CD14-positive monocyte (primary cell): ENCODE measurements at regions not wholly inside any gene's neighbourhood (a gene's known extent, or its start where the extent isn't known, plus 50 kb on each side); places are given as distances from the start of the nearest gene placed in this dataset.

Experiments
- DNase-seq, 3 donors: peaks; one replicate each; pipeline ENCODE4 v3.0.0-alpha.2; 2011 to 2022
- H2AFZ ChIP-seq: 2 replicates; pipeline ENCODE4 v1.6.0; 2012; ENCODE audit warnings: mild to moderate bottlenecking, low read depth, low read length, inconsistent platforms; ENCODE audit not compliant: insufficient read depth, poor library complexity, severe bottlenecking
- H3K27ac ChIP-seq, 2 donors: 1 replicate in 1 of 2; 2 replicates in 1 of 2; pipeline ENCODE4 v1.5.1; 2012 to 2013; ENCODE audit warnings: low read length in 2 of 2, control low read depth in 1 of 2, inconsistent platforms in 1 of 2, low read depth in 1 of 2, mild to moderate bottlenecking in 1 of 2
- H3K27me3 ChIP-seq, 2 donors: one replicate each; pipeline versions ENCODE4 v1.6.0 to v1.6.1; 2011 to 2013; ENCODE audit warnings: low read length in 2 of 2; ENCODE audit not compliant: control insufficient read depth in 2 of 2, insufficient read depth in 2 of 2
- H3K36me3 ChIP-seq, 2 donors: replicated peaks in 1 of 2; 1 replicate in 1 of 2; 2 replicates in 1 of 2; pipeline versions ENCODE4 v1.5.1 to v1.6.1; 2012 to 2013; ENCODE audit warnings: low read length in 2 of 2, control low read depth in 1 of 2, inconsistent platforms in 1 of 2, mild to moderate bottlenecking in 1 of 2; ENCODE audit not compliant: insufficient read depth in 2 of 2, control insufficient read depth in 1 of 2
- H3K4me1 ChIP-seq, 2 donors: 1 replicate in 1 of 2; 2 replicates in 1 of 2; pipeline versions ENCODE4 v1.5.1 to v1.6.1; 2012 to 2013; ENCODE audit warnings: low read length in 2 of 2, control low read depth in 1 of 2, inconsistent platforms in 1 of 2, mild to moderate bottlenecking in 1 of 2, moderate library complexity in 1 of 2; ENCODE audit not compliant: insufficient read depth in 2 of 2, control insufficient read depth in 1 of 2
- H3K4me2 ChIP-seq: replicated peaks from 2 replicates; pipeline ENCODE3; 2012; ENCODE audit warnings: low read length, moderate library complexity, mild to moderate bottlenecking; ENCODE audit not compliant: poor library complexity, severe bottlenecking; ENCODE audit errors: extremely low read depth
- H3K4me3 ChIP-seq, 3 experiments: fragments of 200-600 bp in 1 of 3; sonication (generic) in 1 of 3; replicated peaks in 1 of 3; 1 replicate in 2 of 3; 2 replicates in 1 of 3; pipeline ENCODE4 v1.5.1; 2011 to 2013; ENCODE audit warnings: low read length in 3 of 3, mild to moderate bottlenecking in 3 of 3, control low read depth in 2 of 3, low read depth in 2 of 3, inconsistent platforms in 1 of 3, moderate library complexity in 1 of 3
- H3K79me2 ChIP-seq: 2 replicates; pipeline ENCODE4 v1.6.0; 2012; ENCODE audit warnings: mild to moderate bottlenecking, control low read depth, inconsistent platforms, low read length, moderate library complexity; ENCODE audit not compliant: insufficient read depth
- H3K9ac ChIP-seq: 2 replicates; pipeline ENCODE4 v1.6.0; 2017; ENCODE audit warnings: low read length, mild to moderate bottlenecking; ENCODE audit not compliant: insufficient read depth, poor library complexity, severe bottlenecking
- H3K9me3 ChIP-seq, 2 donors: replicated peaks in 1 of 2; 1 replicate in 1 of 2; 2 replicates in 1 of 2; pipeline versions ENCODE4 v1.5.1 to v1.6.1; 2012 to 2013; ENCODE audit warnings: low read length in 2 of 2, control low read depth in 1 of 2; ENCODE audit not compliant: control insufficient read depth in 1 of 2, insufficient read depth in 1 of 2
- H4K20me1 ChIP-seq: 2 replicates; pipeline ENCODE4 v1.6.0; 2012; ENCODE audit warnings: mild to moderate bottlenecking, low read length, control low read depth, moderate library complexity; ENCODE audit not compliant: insufficient read depth
- H3K27ac Mint-ChIP-seq, 7 donors: one replicate each; pipeline ENCODE4 v1.8.0; 2020; ENCODE audit warnings: mild to moderate bottlenecking in 7 of 7, mixed read lengths in 7 of 7, moderate library complexity in 6 of 7, inconsistent platforms in 2 of 7
- H3K27me3 Mint-ChIP-seq, 3 donors: one replicate each; pipeline ENCODE4 v1.8.0; 2021 to 2022; ENCODE audit warnings: low read depth in 3 of 3, mild to moderate bottlenecking in 3 of 3, mixed read lengths in 3 of 3, moderate library complexity in 3 of 3, inconsistent platforms in 1 of 3
- H3K36me3 Mint-ChIP-seq, 2 donors: one replicate each; pipeline ENCODE4 v1.8.0; 2020; ENCODE audit warnings: mixed read lengths in 2 of 2, inconsistent platforms in 1 of 2, mild to moderate bottlenecking in 1 of 2
- H3K4me1 Mint-ChIP-seq: one replicate; pipeline ENCODE4 v1.8.0; 2020; ENCODE audit warnings: mild to moderate bottlenecking, mixed read lengths
- H3K4me3 Mint-ChIP-seq, 2 donors: one replicate each; pipeline ENCODE4 v1.8.0; 2020; ENCODE audit warnings: mild to moderate bottlenecking in 2 of 2, mixed read lengths in 2 of 2, moderate library complexity in 1 of 2
- H3K9me3 Mint-ChIP-seq, 7 donors: one replicate each; pipeline ENCODE4 v1.8.0; 2020 to 2022; ENCODE audit warnings: mixed read lengths in 7 of 7, mild to moderate bottlenecking in 6 of 7, moderate library complexity in 6 of 7, inconsistent platforms in 2 of 7
- WGBS: methylation state at CpG from one replicate; pipeline ENCODE4 v1.1.5; 2013; ENCODE audit warnings: missing lambda C conversion rate; ENCODE audit not compliant: insufficient coverage; 5-methylcytosine and 5-hydroxymethylcytosine counted together
- intact Hi-C, 2 donors: fragments of 100-400 bp; cut with micrococcal nuclease; formaldehyde crosslinking; loops; one replicate each; pipeline versions ENCODE4 v1.15.0 to v1.15.1; 2023
- TF ChIP-seq, protein P1 (sequence below): fragments of 200-600 bp; IDR thresholded peaks from one replicate; pipeline ENCODE4 v1.8.0; 2022; ENCODE audit warnings: antibody characterized with exemption, mild to moderate bottlenecking

DNA sequence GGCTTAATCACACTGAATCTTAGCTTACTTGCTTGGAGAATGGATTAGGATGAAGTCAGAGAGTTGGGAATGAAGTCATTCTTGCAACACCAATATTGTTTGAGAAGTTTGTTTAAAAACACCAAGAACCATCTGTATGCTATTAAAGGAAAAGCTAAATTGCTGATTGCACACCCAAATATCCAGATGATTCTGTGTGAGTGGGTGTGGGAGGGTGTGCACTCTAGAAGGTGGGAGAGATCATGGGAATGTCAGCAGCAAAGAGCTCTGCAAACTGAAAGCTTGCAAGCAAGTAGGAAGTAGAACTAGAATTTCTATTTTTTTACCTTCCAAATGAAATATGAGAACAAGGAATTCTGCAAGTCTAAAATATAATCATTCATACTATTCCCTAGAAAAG is 364.9 kb downstream of the NR2F2 start:
- H3K4me2 ChIP-seq, result no peak overlapping the region
- H3K27me3 ChIP-seq, result peaks cover 2 to 4% of the 10 kb centered on the region in 2 donors
- no peaks in the 10 kb centered on the region for H3K36me3 ChIP-seq
- no peaks in the 10 kb centered on the region for H3K4me1 ChIP-seq
- no peaks in the 10 kb centered on the region for H3K4me1 Mint-ChIP-seq
- H3K4me3 Mint-ChIP-seq, result no peak overlapping the region
- H4K20me1 ChIP-seq, result no peaks in the 10 kb centered on the region
- H3K4me3 ChIP-seq, result no peak overlapping the region
- TF ChIP-seq, protein P1, sequence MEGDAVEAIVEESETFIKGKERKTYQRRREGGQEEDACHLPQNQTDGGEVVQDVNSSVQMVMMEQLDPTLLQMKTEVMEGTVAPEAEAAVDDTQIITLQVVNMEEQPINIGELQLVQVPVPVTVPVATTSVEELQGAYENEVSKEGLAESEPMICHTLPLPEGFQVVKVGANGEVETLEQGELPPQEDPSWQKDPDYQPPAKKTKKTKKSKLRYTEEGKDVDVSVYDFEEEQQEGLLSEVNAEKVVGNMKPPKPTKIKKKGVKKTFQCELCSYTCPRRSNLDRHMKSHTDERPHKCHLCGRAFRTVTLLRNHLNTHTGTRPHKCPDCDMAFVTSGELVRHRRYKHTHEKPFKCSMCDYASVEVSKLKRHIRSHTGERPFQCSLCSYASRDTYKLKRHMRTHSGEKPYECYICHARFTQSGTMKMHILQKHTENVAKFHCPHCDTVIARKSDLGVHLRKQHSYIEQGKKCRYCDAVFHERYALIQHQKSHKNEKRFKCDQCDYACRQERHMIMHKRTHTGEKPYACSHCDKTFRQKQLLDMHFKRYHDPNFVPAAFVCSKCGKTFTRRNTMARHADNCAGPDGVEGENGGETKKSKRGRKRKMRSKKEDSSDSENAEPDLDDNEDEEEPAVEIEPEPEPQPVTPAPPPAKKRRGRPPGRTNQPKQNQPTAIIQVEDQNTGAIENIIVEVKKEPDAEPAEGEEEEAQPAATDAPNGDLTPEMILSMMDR, result no peak
- H3K9me3 Mint-ChIP-seq, result peaks cover 0 to 3% (median 0%) of the 10 kb centered on the region in 7 donors
- no peak overlapping the region for H3K9ac ChIP-seq
- H2AFZ ChIP-seq, result no peak overlapping the region
- H3K27ac ChIP-seq, result no peak overlapping the region
- H3K27ac Mint-ChIP-seq, result no peak overlapping the region
- H3K79me2 ChIP-seq, result no peaks in the 10 kb centered on the region
- peaks cover 0 to 8% (median 2%) of the 10 kb centered on the region in 3 donors for H3K27me3 Mint-ChIP-seq
- H3K9me3 ChIP-seq, result no peaks in the 10 kb centered on the region
- intact Hi-C loops, result no loop called here
- no peak for DNase-seq
- no peaks in the 10 kb centered on the region for H3K36me3 Mint-ChIP-seq

DNA sequence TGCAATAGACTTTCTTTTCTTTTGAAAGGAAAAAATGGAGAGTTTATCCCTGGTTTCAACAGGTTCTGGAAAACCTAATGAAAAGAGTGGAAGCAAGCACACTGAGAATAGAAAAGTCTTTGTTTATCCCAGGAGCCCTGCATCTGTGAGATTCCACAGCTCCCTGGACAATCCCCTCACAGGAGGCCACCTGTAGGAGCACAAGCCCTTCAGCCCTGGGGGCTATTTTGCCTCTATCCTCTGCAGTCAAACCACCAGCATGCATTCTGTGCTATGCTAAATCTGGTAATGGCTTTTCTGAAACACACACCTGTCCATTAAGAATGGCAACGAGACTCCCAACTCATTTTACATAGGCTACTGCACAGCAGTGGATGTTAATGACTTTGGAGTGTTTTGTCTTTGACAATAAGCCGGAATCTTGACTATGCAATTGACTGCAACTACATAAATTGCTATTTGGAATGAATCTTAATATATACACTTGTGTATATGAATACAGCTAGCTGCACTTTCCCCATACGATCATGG is 369.4 kb downstream of the NR2F2 start:
- Mint-ChIP-seq H3K36me3 (no peaks in the 10 kb centered on the region), H3K9me3 (peaks cover 0 to 3% (median 0%) of the 10 kb centered on the region in 7 donors), H3K27ac (no peak overlapping the region), H3K4me3 (no peak overlapping the region), H3K27me3 (peaks cover 9 to 24% (median 16%) of the 10 kb centered on the region in 3 donors), H3K4me1 (no peaks in the 10 kb centered on the region)
- H3K9me3 ChIP-seq, result no peaks in the 10 kb centered on the region
- no peak overlapping the region for H2AFZ ChIP-seq
- no peaks in the 10 kb centered on the region for H4K20me1 ChIP-seq
- no CpG with 5 or more reads among the region's 3 CpGs for WGBS
- no peak for DNase-seq
- H3K4me1 ChIP-seq, result no peaks in the 10 kb centered on the region
- H3K4me3 ChIP-seq, result no peak overlapping the region
- H3K4me2 ChIP-seq, result no peak overlapping the region
- no peak overlapping the region for H3K27ac ChIP-seq
- H3K27me3 ChIP-seq, result peaks cover 15 to 18% of the 10 kb centered on the region in 2 donors
- no peak overlapping the region for H3K9ac ChIP-seq
- H3K79me2 ChIP-seq, result no peaks in the 10 kb centered on the region
- TF ChIP-seq, protein P1, result no peak
- intact Hi-C loops, result no loop called here
- no peaks in the 10 kb centered on the region for H3K36me3 ChIP-seq
